Dedifferentiated amniotic fluid mesenchymal stem cell (primary cell): ENCODE measurements at regions not wholly inside any gene's neighbourhood (a gene's known extent, or its start where the extent isn't known, plus 50 kb on each side); places are given as distances from the start of the nearest gene placed in this dataset.

ENCODE experiments used
- DNase-seq: peaks from one replicate; pipeline ENCODE4 v3.0.0-alpha.2; 2016; ENCODE audit errors: extremely low spot score

- no peak for DNase-seq
Observed at GRCh38 chr1:58003059-58003458, 543.5 kb downstream of the OMA1 start.

DNA sequence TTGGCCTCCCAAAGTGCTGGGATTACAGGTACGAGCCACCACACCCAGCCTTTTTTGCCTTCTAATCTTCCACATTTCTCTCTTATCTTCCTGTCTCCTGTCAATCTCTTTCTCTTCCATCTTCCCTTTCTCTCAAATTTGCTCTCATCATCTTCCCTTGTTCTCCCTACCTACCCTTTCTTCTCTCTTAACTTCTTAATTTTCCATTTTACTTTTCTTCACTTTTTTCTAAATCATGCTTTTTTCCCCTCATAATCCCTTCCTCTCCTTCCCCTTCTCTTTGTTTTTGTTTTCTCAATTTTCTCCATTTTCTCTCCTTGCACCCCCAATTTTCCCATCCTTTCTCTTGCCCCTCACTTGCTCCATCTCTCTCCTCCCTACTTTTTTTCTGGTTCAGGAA is 545.7 kb downstream of the OMA1 start:
- no peak for DNase-seq

- no peak for DNase-seq
Observed at GRCh38 chr1:58000116-58000515, 546.4 kb downstream of the OMA1 start.

DNA sequence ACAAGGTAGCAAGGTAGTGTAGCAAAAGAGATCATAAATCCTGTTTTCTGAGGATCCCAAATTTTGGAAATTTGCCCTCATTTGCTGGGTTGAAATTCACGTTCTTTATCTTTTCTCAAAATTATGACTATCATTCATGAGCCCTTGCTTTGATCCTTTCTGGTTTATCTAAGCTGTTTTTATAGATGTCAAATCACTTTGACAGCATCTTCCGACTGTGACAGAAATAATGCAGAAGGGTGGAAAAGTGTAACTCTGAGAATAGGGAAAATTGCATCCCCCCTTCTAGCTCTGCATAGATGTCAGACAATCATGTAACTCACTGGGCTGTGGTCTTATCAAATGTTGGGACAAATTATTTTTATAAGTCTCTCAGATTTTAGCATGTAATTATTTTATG is 550.1 kb downstream of the OMA1 start:
- no peak for DNase-seq

DNA sequence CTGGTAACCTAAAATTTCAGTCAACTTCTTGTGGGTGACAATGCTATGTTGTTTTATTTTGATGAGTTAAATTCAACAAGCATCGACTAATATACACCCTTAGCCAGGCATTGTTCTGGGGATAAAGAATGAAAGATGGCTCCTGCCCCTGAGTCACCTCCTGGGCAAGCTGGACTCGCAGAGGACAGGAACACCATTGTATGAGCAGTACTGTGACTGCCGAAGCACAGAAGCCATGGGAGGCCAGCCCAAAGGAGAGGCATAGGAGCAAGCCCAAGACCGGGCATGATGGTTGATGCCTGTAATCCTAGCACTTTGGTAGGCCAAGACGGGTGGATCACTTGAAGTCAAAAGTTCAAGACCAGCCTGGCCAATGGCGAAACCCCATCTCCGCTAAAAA is 555.2 kb downstream of the OMA1 start:
- DNase-seq = no peak

DNA sequence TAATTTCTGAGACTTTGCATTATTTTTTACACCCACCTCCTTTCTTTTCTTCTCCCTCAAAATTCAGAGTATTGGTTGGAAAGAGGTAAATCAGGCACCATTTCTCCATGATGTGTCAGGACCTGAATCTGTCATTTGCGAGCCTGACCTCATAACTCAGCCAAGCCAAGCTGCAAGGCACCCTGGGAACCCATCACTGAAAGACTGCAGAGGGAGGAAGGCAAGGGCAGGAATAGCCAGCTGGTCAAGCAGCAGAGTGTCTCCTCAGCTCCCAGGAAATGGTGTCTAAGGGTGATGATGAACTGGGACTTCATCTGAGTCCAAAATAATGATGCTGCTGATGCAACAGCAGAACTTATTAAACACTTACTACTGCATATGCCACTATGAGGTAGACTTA is 556.6 kb downstream of the OMA1 start:
- DNase-seq = no peak

DNA sequence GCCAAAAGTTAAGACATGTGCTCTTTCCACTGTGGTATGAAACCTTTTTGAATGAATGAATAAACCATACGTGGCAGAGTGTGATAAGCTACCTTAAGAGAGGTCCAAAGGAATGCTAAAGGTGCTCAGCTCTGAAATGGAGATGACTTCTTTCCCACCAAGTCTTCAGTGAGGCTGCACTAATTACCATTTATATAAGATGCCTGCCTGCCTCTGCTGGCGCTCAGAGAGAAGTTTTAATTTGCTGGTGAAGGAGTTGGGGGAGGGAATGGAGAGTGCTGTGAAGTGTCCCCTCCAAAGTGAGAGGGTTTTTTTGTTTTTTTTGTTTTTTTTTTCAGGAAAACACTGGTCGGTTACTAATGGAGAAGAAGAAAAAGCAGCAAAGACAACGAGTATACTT is 559.0 kb downstream of the OMA1 start:
- no peak for DNase-seq

DNA sequence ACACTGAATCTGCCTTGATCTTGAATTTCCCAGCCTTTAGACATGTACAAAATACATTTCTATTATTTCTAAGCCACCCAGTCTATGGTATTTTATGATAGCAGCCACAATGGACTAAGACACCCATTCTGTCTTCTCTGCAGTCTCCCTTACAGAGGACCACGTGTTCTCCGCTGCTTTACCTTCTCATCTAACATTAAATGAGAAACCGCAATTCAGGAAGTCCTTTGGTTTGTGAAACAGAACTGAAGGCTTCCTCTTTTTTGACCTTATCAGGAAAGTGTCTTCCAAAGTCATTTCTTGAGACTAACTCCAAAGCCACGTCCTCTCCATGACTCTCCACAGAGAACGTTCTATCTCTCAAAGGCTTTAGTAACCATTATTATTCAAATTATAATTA is 560.1 kb downstream of the OMA1 start:
- no peak for DNase-seq

DNA sequence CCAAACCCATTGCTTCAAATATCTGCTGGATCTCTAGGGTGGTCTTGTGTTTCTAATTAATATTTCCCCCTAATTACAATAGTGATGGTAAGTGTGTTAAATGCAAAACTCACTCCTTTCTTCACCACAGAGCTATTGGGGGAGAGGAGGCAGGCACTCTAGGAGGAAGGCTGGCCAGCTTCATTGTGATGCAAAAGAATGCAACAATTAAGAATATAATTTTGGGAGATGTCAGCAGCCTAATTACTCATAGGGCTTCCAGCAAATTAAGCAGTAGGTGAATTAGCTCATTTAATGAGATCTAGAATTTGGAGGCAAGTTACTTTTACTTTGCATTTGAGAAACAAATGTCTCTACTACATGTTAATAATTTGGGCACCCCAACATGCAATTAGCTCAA is 560.4 kb upstream of the DAB1 start:
- no peak for DNase-seq

DNA sequence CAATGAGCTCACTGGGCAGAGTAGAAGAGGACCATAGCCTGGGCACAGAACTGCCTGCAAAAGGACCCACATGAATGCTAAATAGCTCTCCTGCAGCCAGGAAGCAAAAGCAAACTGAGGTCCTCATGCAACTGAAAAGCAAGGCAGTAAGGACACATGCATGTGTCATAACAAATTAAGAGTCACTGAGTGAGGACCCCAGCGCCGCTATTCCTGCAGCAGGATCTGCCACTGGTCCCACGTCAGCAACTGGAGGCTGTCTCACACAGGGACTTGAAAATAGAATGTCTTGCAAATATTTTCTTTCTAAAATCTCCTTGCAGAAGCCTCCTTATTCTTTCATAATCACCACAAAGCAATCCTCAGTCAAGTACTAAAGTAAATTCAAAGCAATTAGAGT is 559.6 kb upstream of the DAB1 start:
- no peak for DNase-seq

DNA sequence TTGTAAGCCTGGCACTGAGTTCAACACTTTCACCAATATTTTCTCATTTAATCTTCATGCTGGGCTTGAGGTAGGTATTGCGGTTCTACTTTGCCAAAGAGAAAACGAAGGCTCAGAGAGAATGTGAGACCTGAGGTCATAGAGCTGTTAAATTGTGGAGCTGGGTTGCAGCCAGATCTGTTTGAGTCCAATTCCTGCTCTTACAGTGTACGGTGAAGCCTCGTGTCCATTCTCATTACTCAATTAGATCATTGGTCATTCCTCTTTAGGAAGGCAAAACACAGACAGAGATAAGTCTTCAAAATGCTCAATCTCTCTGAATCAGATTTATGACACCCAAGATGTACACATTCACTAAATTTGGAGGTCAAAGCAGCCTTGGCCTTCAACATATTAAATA is 559.0 kb upstream of the DAB1 start:
- DNase-seq = no peak

- no peak for DNase-seq
Observed at GRCh38 chr1:57976216-57976615, 552.4 kb upstream of the DAB1 start.

GRCh38 chr1:57968321-57968720 is 544.5 kb upstream of the DAB1 start:
- no peak for DNase-seq

DNA sequence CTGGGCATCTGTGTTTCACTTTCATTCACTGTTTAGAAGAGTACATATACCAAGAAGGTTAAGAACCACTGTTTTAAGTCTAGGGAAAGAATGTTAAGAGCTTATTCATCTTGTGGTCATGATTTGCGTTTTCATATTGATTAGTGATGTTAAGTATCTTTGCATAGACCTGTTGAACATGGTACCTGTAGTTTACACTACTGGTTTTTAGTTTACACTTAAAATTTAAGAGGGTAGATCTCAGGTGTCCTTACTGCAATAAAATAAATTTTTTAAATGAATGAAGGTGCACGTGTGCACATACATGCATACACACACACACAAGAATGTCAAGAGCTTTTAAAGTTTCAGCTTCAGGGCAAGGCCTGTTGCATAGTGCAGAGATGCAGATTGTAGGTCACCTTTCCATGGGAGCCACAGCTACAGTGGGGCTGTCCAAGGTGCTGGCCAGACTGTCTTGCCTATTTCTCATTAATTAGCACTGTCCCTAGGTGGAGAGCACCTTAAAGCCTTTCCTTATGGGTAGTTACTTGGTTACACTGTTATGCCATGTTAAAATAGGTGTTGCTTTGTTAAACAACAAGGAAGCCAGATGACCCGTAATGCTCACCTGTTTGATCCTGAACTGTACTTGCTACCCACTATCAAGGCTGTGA is 543.0 kb upstream of the DAB1 start:
- DNase-seq = no peak

GRCh38 chr1:57966340-57966739 is 542.5 kb upstream of the DAB1 start:
- DNase-seq = no peak

DNA sequence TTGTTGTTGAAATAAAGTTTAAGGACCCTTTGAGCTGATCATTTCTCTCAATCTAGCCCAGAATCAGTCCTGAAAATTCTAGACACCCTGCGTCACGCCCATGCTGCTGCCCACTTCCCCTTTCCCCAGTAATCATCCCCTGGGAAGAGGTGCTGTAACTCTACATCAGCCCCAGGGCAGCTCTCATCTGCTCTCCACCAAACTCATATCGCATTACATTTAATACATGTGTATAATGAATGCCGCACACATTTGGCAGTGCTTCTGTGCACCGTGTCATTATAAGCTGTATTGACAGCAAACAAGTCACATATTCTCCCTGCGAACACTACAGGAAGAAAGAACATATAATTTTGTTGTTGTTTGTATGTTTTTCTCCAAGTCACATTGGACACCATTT is 539.7 kb upstream of the DAB1 start:
- no peak for DNase-seq

GRCh38 chr1:57959531-57960241 is 535.8 kb upstream of the DAB1 start:
- no peak for DNase-seq

- no peak for DNase-seq
Observed at GRCh38 chr1:57957576-57957975, 533.7 kb upstream of the DAB1 start.

DNA sequence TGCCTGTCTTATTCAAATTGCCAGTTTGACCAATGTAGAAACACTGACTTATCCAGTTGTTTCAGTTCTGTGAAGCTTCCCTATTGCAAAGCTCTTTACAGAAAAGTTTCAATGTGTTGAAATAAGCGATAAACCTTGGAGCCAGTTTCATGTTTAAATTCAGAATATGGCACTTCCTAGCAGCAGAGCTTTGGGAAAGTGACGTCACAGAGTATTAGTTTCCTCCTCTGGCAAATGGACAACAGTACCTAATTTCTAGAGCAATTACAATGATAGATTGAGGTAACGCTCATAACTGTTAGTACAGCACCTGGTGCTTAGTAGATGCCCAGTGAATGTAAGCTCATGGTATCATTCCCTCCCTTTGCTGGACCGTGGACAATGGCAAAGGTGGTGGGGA is 527.5 kb upstream of the DAB1 start:
- no peak for DNase-seq

GRCh38 chr1:57949168-57949567 is 525.3 kb upstream of the DAB1 start:
- no peak for DNase-seq

- no peak for DNase-seq
Observed at GRCh38 chr1:57947471-57947870, 523.6 kb upstream of the DAB1 start.

DNA sequence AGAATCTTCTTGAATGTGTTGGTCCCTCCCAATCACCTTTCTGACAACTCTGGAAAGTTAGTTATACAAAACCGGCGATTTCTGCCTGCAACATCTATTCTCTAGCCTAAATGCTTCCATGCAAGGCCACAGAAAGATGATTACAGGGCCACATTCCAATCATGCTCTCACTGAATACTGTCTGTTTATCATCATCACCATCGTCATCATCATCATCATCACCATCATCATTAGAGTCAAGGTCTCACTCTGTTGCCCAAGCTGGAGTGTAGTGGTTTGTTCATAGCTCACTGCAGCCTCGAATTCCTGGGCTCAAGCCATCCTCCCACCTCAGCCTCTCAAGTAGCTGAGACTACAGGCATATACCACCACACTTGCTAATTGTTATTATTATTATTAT is 521.2 kb upstream of the DAB1 start:
- no peak for DNase-seq

DNA sequence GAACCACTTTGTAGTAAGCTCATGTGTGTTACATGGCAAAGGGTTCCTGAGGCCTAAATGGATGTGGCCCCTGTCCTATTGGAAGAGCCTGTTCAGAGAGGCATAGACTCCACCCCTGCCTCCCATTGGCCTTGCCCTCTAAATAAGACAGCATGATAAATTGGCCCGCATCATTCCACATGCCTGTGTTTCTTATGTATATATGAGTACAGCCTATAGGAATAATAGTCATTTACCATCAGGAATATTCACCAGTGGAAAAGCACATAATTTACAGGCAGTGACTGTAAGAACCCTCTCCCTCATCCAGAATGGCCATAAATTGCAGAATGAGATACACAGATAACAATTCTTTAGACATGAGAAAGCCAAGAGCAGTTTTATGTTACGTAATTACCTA is 519.5 kb upstream of the DAB1 start:
- DNase-seq = no peak

DNA sequence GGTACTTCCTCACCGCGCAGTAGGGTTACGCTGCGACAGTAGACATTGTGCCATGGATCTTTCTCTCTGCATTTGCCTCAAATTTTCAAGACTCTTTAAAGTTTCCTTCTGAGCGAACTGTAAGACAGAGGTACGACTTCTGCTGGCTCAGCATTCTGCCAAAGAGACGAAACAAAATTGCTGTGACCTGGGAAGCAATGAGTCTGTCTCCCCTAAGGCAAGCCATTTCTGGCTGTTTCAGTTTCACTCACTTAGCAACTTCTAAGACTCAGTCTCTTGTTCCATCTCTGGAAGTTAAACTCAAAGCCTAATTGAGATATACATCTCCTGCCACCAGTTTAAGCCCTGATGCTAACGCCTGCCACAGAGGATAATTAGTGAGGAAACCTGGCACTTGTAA is 510.9 kb upstream of the DAB1 start:
- no peak for DNase-seq
